Activated CD4-positive, alpha-beta T cell treated with anti-CD3 and anti-CD28 coated beads for 36 hours (primary cell): ENCODE measurements at regions not wholly inside any gene's neighbourhood (a gene's known extent, or its start where the extent isn't known, plus 50 kb on each side); places are given as distances from the start of the nearest gene placed in this dataset.

Experiments used
- ATAC-seq: fragments of 200-7000 bp; cut with Tn5 transposase; one replicate; pipeline ENCODE4 v1.10.0; 2021; ENCODE audit warnings: mild to moderate bottlenecking, moderate library complexity
- CTCF ChIA-PET: fragments of 350-600 bp; sonication (Branson Sonifier 250); formaldehyde crosslinking; loops from one replicate; lab custom pipeline; 2021; ENCODE audit warnings: antibody characterized with exemption; lab: Charles Lee
- POLR2A ChIA-PET: fragments of 350-600 bp; sonication (Branson Sonifier 250); formaldehyde crosslinking; loops from one replicate; lab custom pipeline; 2021; ENCODE audit warnings: antibody characterized with exemption, inconsistent platforms; lab: Charles Lee
- DNase-seq: peaks from one replicate; pipeline ENCODE4 v3.0.0-alpha.2; 2020
- H3K27ac Mint-ChIP-seq: one replicate; pipeline ENCODE4 v1.8.0; 2021; ENCODE audit warnings: mixed read lengths
- H3K27me3 Mint-ChIP-seq: one replicate; pipeline ENCODE4 v1.8.0; 2021; ENCODE audit warnings: mixed read lengths
- H3K36me3 Mint-ChIP-seq: one replicate; pipeline ENCODE4 v1.8.0; 2021; ENCODE audit warnings: low read depth, mixed read lengths
- H3K4me1 Mint-ChIP-seq: one replicate; pipeline ENCODE4 v1.8.0; 2021; ENCODE audit warnings: mixed read lengths
- H3K4me3 Mint-ChIP-seq: one replicate; pipeline ENCODE4 v1.8.0; 2021; ENCODE audit warnings: mild to moderate bottlenecking, moderate library complexity, mixed read lengths
- H3K9me3 Mint-ChIP-seq: one replicate; pipeline ENCODE4 v1.8.0; 2021; ENCODE audit warnings: low read depth, mixed read lengths
- intact Hi-C, 2 experiments: fragments of 100-400 bp; cut with DNase I in 1 of 2; cut with micrococcal nuclease in 1 of 2; formaldehyde crosslinking; loops; one replicate each; pipeline versions ENCODE4 v1.14.2 to v1.15.1; 2022 to 2024; cut with DNase I, micrococcal nuclease

DNA sequence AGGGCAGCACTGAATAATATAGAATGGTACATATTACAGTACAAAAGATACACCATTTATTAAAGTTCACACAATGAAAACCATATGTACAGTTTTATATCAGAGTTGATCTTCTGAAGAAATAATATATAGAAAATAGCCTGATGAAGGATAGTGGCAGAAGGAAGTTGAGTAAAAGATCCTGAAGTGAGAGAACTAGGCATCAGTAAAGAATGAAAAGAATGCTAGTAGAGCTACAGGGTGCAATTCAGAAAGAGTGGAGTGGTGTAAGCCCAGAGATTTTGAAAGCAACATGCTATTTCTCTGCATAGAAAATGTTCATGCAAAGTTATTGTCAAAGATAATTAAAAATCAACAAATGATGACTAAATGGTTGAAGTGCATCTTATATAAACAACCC is 1552.7 kb upstream of the TENM4 start:
- POLR2A ChIA-PET, result no interaction called here
- Mint-ChIP-seq H3K27me3 (no peaks in the 10 kb centered on the region), H3K4me1 (no peaks in the 10 kb centered on the region), H3K27ac (no peak overlapping the region), H3K4me3 (no peak overlapping the region), H3K9me3 (peaks cover 11% of the 10 kb centered on the region), H3K36me3 (no peaks in the 10 kb centered on the region)
- ATAC-seq (no peak), DNase-seq (no peak)
- CTCF ChIA-PET, result no interaction called here
- intact Hi-C loops, result no loop called here

- ATAC-seq (no peak), DNase-seq (no peak)
- Mint-ChIP-seq H3K9me3 (peaks cover 11% of the 10 kb centered on the region), H3K27ac (no peak overlapping the region), H3K27me3 (no peaks in the 10 kb centered on the region), H3K36me3 (no peaks in the 10 kb centered on the region), H3K4me3 (no peak overlapping the region), H3K4me1 (no peaks in the 10 kb centered on the region)
- intact Hi-C loops, result no loop called here
- ChIA-PET CTCF (no interaction called here), POLR2A (no interaction called here)
Observed at GRCh38 chr11:80990885-80991284, 1550.1 kb upstream of the TENM4 start.

GRCh38 chr11:80987171-80987570 is 1546.3 kb upstream of the TENM4 start:
- Mint-ChIP-seq H3K27me3 (no peaks in the 10 kb centered on the region), H3K9me3 (peaks cover 12% of the 10 kb centered on the region), H3K27ac (no peak overlapping the region), H3K36me3 (no peaks in the 10 kb centered on the region), H3K4me3 (no peak overlapping the region), H3K4me1 (no peaks in the 10 kb centered on the region)
- intact Hi-C loops, result no loop called here
- DNase-seq (no peak), ATAC-seq (no peak)
- CTCF ChIA-PET, result no interaction called here
- POLR2A ChIA-PET, result no interaction called here

GRCh38 chr11:80986421-80987074 is 1545.7 kb upstream of the TENM4 start:
- ATAC-seq (no peak), DNase-seq (no peak)
- intact Hi-C loops, result no loop called here
- CTCF ChIA-PET, result no interaction called here
- peaks cover 10% of the 10 kb centered on the region for H3K9me3 Mint-ChIP-seq
- POLR2A ChIA-PET, result no interaction called here
- no peaks in the 10 kb centered on the region for H3K27me3 Mint-ChIP-seq
- H3K36me3 Mint-ChIP-seq, result no peaks in the 10 kb centered on the region
- H3K4me3 Mint-ChIP-seq, result no peak overlapping the region
- no peak overlapping the region for H3K27ac Mint-ChIP-seq
- no peaks in the 10 kb centered on the region for H3K4me1 Mint-ChIP-seq

DNA sequence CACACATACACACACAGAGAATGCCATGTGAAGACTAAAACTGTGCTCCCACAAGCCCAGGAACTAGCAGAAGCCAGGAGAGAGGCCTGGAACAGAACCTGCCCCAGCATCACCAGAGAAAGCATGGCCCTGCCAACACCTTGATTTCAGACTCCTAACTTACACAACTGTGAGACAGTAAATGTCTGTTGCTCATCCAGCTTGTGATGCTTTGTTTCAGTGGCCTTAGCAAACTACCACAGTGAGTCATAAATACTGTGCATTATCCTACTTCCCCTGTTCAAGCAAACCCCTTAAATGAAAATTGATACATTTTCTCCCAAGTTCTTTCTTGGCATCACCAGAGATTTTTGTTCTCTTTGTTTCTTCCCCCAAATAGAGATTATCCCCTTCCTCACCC is 1539.4 kb upstream of the TENM4 start:
- no peak for DNase-seq
- Mint-ChIP-seq H3K4me1 (no peaks in the 10 kb centered on the region), H3K27me3 (no peaks in the 10 kb centered on the region), H3K27ac (no peak overlapping the region), H3K9me3 (peaks cover 4% of the 10 kb centered on the region), H3K36me3 (no peaks in the 10 kb centered on the region), H3K4me3 (no peak overlapping the region)
- CTCF ChIA-PET, result no interaction called here
- POLR2A ChIA-PET, result no interaction called here
- ATAC-seq, result no peak
- intact Hi-C loops, result no loop called here

DNA sequence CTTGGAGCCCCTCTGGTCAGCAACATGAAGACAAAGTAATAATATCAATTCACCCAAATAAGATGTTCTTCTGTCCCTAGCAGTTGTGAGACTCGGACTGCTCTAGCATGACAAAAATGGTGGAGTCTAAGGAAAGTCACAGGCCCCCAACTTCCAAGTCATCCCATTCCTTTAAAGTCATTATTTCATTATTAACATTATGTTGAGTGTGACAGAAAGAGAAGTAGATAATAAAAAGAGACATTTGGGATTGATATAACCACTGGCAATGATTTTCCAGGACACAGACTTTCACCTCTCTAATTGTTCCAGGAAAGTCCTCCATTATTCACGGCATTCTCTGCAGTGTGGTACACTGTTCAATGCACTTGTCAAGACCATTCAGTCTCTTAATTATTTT is 1533.0 kb upstream of the TENM4 start:
- no peaks in the 10 kb centered on the region for H3K4me1 Mint-ChIP-seq
- ChIA-PET POLR2A (no interaction called here), CTCF (interaction anchor here (1.0 kb wide), 1 partner anchor 8 kb away, joined by 3 read pairs; no protein-coding TSS in a partner anchor)
- ATAC-seq, result no peak
- H3K27ac Mint-ChIP-seq, result no peak overlapping the region
- H3K27me3 Mint-ChIP-seq, result no peaks in the 10 kb centered on the region
- intact Hi-C loops, result no loop called here
- H3K9me3 Mint-ChIP-seq, result peaks cover 4% of the 10 kb centered on the region
- DNase-seq, result no peak
- no peak overlapping the region for H3K4me3 Mint-ChIP-seq
- no peaks in the 10 kb centered on the region for H3K36me3 Mint-ChIP-seq

DNA sequence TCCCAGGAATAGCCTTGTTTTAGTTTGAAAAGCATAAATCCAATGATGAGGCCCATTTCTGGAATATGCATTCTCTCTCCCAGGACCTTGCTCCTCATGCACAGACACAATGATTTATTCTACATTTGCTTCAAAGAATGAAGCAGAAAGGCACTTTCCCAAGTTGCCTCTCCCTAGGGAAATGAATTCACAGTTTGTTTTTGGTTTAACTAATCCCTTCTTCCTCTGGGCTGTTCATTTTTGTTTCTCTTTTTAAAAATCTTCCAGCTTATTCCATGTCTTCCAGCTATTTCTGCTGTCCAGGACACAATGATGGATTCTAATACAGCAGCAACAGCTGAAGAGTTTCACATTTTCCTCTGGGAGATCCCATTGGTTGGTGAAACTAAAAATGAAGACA is 1529.2 kb upstream of the TENM4 start:
- H3K9me3 Mint-ChIP-seq, result peaks cover 6% of the 10 kb centered on the region
- H3K27me3 Mint-ChIP-seq, result no peaks in the 10 kb centered on the region
- no peak for ATAC-seq
- ChIA-PET POLR2A (no interaction called here), CTCF (no interaction called here)
- DNase-seq, result no peak
- H3K27ac Mint-ChIP-seq, result no peak overlapping the region
- no peaks in the 10 kb centered on the region for H3K4me1 Mint-ChIP-seq
- intact Hi-C loops, result no loop called here
- H3K4me3 Mint-ChIP-seq, result no peak overlapping the region
- H3K36me3 Mint-ChIP-seq, result no peaks in the 10 kb centered on the region

DNA sequence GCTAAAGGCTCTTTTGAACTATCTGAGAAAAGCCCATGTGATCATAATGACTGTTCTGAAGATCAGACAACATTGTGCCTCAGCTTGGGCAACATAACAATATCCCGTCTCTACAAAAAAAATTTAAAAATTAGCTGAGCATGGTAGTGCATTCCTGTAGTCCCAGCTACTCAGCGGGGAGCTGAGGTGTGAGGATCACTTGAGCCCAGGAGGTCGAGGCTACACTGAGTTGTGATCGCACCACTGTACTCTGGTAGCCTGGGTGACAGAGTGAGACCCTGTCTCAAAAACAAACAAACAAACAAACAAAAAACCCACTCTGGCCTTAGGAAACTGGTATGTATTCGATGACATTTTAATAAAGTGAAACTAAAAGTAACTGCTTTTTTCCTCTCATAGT is 1526.8 kb upstream of the TENM4 start:
- H3K27ac Mint-ChIP-seq, result no peak overlapping the region
- no peaks in the 10 kb centered on the region for H3K27me3 Mint-ChIP-seq
- H3K4me1 Mint-ChIP-seq, result no peaks in the 10 kb centered on the region
- no peaks in the 10 kb centered on the region for H3K36me3 Mint-ChIP-seq
- no peak overlapping the region for H3K4me3 Mint-ChIP-seq
- H3K9me3 Mint-ChIP-seq, result peaks cover 15% of the 10 kb centered on the region
- ChIA-PET CTCF (no interaction called here), POLR2A (no interaction called here)
- intact Hi-C loops, result no loop called here
- DNase-seq (no peak), ATAC-seq (no peak)

DNA sequence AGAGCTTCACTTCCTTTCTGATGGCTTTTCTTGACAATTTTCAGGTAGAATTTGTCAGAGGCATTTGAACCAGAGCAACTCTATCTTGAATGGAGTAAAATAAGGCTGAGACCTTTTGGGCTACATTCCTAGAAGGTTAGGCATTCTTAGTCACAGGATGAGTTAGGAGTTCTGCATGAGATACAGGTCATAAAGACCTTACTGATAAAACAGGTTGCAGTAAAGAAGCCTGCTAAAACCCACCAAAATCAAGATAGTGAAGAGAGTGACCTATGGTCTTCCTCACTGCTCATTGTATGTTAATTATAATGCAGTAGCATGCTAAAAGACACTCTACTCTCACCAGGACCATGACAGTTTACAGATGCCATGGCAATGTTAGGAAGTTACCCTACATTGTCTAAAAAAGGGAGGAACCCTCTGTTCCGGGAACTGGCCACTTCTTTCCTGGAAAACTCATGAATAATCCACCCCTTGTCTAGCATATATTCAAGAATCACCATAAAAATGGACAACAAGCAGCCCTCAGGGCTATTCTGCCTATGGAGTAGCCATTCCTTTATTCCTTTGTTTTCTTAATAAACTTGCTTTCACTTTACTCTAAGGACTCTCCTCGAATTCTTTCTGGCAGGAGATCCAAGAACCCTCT is 1519.7 kb upstream of the TENM4 start:
- intact Hi-C loops, result no loop called here
- H3K27me3 Mint-ChIP-seq, result no peaks in the 10 kb centered on the region

DNA sequence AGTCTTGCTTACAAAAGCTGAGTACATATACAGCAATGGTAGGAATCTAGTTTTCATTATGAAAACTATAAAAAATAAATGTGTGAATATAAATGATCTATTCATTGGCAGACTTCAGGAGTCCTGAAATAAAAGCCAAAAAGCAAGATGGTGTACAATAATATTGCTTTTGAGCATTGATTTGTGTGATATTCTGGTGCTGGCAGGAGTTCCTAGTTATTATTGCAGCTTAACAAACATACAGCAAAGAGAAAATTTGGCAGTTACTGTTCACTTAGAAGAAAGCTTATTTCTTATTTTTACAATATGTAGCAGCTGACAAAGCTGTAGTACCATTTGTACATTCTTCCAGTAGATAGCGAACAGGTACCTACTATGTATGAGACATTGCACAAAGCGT is 1518.9 kb upstream of the TENM4 start:
- peaks cover 19% of the 10 kb centered on the region for H3K9me3 Mint-ChIP-seq
- intact Hi-C loops, result no loop called here
- H3K27me3 Mint-ChIP-seq, result no peaks in the 10 kb centered on the region
- no peak overlapping the region for H3K27ac Mint-ChIP-seq
- no peak for DNase-seq
- ATAC-seq, result no peak
- ChIA-PET POLR2A (no interaction called here), CTCF (no interaction called here)
- H3K36me3 Mint-ChIP-seq, result no peaks in the 10 kb centered on the region
- H3K4me1 Mint-ChIP-seq, result no peaks in the 10 kb centered on the region
- H3K4me3 Mint-ChIP-seq, result no peak overlapping the region

More for the DNA sequence above, 1519.7 kb upstream of the TENM4 start:
- ChIA-PET CTCF (no interaction called here), POLR2A (no interaction called here)
- Mint-ChIP-seq H3K9me3 (peaks cover 22% of the 10 kb centered on the region), H3K4me1 (no peaks in the 10 kb centered on the region), H3K27ac (no peak overlapping the region), H3K36me3 (no peaks in the 10 kb centered on the region), H3K4me3 (no peak overlapping the region)
- ATAC-seq (no peak), DNase-seq (no peak)

DNA sequence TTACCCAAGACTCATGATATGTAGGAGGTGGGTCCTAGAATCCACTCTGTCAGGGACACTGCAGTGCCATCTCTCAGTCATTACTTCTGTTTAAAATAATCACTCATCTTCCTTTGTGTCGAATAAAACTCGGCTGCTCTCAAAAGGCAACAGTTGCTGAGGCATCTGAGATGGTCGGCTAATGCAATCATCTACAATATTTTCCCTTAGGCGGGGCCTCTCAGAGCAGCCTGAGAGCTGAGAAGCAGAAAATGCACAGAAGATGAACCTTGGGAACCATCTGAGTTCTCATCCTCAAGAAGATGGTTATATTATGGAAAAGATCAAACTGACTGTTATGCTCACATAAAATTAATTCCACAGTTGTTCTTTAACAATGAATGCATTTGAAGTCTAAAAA is 1518.2 kb upstream of the TENM4 start:
- ChIA-PET POLR2A (no interaction called here), CTCF (no interaction called here)
- Mint-ChIP-seq H3K4me3 (no peak overlapping the region), H3K4me1 (no peaks in the 10 kb centered on the region), H3K9me3 (peaks cover 15% of the 10 kb centered on the region), H3K36me3 (no peaks in the 10 kb centered on the region), H3K27me3 (no peaks in the 10 kb centered on the region), H3K27ac (no peak overlapping the region)
- DNase-seq (no peak), ATAC-seq (no peak)
- intact Hi-C loops, result no loop called here

- no peaks in the 10 kb centered on the region for H3K27me3 Mint-ChIP-seq
- no peaks in the 10 kb centered on the region for H3K4me1 Mint-ChIP-seq
- no peak overlapping the region for H3K27ac Mint-ChIP-seq
- H3K36me3 Mint-ChIP-seq, result no peaks in the 10 kb centered on the region
- ATAC-seq (no peak), DNase-seq (no peak)
- intact Hi-C loops, result no loop called here
- peaks cover 15% of the 10 kb centered on the region for H3K9me3 Mint-ChIP-seq
- ChIA-PET POLR2A (no interaction called here), CTCF (no interaction called here)
- no peak overlapping the region for H3K4me3 Mint-ChIP-seq
Observed at GRCh38 chr11:80958361-80958760, 1517.5 kb upstream of the TENM4 start.
